ENCODE measurements at regions not wholly inside any gene's neighbourhood (a gene's known extent, or its start where the extent isn't known, plus 50 kb on each side); places are given as distances from the start of the nearest gene placed in this dataset.

DNA sequence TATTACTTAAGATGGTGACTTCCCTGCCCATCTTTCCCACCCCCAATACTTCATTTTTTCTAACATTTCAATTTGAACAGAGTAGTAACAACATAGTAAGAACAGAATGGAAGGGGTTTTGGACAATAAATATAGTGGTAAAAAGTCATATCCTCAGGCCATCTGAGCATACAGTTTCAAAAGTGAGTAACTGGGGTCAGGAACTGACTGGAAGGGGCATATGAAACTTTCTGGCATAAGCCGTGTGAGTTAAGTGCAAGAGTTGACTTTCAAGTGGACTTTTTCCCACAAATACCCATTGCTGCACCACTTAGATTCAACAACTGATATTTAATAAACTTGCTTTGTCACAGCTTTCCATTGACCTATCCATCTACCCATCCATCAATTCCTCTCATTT lies 153.5 kb upstream of the IL12A start (continued):
- TF ChIP-seq, protein P1, sequence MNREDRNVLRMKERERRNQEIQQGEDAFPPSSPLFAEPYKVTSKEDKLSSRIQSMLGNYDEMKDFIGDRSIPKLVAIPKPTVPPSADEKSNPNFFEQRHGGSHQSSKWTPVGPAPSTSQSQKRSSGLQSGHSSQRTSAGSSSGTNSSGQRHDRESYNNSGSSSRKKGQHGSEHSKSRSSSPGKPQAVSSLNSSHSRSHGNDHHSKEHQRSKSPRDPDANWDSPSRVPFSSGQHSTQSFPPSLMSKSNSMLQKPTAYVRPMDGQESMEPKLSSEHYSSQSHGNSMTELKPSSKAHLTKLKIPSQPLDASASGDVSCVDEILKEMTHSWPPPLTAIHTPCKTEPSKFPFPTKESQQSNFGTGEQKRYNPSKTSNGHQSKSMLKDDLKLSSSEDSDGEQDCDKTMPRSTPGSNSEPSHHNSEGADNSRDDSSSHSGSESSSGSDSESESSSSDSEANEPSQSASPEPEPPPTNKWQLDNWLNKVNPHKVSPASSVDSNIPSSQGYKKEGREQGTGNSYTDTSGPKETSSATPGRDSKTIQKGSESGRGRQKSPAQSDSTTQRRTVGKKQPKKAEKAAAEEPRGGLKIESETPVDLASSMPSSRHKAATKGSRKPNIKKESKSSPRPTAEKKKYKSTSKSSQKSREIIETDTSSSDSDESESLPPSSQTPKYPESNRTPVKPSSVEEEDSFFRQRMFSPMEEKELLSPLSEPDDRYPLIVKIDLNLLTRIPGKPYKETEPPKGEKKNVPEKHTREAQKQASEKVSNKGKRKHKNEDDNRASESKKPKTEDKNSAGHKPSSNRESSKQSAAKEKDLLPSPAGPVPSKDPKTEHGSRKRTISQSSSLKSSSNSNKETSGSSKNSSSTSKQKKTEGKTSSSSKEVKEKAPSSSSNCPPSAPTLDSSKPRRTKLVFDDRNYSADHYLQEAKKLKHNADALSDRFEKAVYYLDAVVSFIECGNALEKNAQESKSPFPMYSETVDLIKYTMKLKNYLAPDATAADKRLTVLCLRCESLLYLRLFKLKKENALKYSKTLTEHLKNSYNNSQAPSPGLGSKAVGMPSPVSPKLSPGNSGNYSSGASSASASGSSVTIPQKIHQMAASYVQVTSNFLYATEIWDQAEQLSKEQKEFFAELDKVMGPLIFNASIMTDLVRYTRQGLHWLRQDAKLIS (CRISPR knock-in tag; IDR thresholded peaks at IDR 0.05), result no peak
- TF ChIP-seq GATAD2A (IDR thresholded peaks at IDR 0.05) (no peak), MAZ (CRISPR knock-in tag; conservative IDR thresholded peaks at IDR 0.05 in 1 of 2, IDR thresholded peaks at IDR 0.05 in 1 of 2) (no peak), FIP1L1 (IDR thresholded peaks at IDR 0.05; ENCODE audit: low read depth, low read length, poor library complexity, severe bottlenecking) (no peak), KDM4B (IDR thresholded peaks at IDR 0.05; ENCODE audit: borderline replicate concordance in 2 of 2, low read depth in 1 of 2) (no peak), NR1H2 (CRISPR knock-in tag; IDR thresholded peaks at IDR 0.05) (no peak), SMAD3 (CRISPR knock-in tag; conservative IDR thresholded peaks at IDR 0.05) (no peak), GTF2F1 (IDR thresholded peaks at IDR 0.05; ENCODE audit: low read depth, low read length) (no peak), ZNF140 (CRISPR knock-in tag; IDR thresholded peaks at IDR 0.05) (no peak), POLR3A (IDR thresholded peaks at IDR 0.05; ENCODE audit: borderline replicate concordance, extremely low read depth, insufficient read depth, insufficient read length) (no peak), MECOM (CRISPR knock-in tag; IDR thresholded peaks at IDR 0.05) (no peak)
- TF ChIP-seq, protein P2, sequence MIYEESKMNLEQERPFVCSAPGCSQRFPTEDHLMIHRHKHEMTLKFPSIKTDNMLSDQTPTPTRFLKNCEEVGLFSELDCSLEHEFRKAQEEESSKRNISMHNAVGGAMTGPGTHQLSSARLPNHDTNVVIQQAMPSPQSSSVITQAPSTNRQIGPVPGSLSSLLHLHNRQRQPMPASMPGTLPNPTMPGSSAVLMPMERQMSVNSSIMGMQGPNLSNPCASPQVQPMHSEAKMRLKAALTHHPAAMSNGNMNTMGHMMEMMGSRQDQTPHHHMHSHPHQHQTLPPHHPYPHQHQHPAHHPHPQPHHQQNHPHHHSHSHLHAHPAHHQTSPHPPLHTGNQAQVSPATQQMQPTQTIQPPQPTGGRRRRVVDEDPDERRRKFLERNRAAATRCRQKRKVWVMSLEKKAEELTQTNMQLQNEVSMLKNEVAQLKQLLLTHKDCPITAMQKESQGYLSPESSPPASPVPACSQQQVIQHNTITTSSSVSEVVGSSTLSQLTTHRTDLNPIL (CRISPR knock-in tag; IDR thresholded peaks at IDR 0.05), result no peak
- TF ChIP-seq, protein P3, sequence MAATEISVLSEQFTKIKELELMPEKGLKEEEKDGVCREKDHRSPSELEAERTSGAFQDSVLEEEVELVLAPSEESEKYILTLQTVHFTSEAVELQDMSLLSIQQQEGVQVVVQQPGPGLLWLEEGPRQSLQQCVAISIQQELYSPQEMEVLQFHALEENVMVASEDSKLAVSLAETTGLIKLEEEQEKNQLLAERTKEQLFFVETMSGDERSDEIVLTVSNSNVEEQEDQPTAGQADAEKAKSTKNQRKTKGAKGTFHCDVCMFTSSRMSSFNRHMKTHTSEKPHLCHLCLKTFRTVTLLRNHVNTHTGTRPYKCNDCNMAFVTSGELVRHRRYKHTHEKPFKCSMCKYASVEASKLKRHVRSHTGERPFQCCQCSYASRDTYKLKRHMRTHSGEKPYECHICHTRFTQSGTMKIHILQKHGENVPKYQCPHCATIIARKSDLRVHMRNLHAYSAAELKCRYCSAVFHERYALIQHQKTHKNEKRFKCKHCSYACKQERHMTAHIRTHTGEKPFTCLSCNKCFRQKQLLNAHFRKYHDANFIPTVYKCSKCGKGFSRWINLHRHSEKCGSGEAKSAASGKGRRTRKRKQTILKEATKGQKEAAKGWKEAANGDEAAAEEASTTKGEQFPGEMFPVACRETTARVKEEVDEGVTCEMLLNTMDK (IDR thresholded peaks at IDR 0.05; ENCODE audit: borderline replicate concordance, insufficient read depth, low read depth, low read length, poor library complexity, severe bottlenecking), result no peak
